GM12872 (cell line): ENCODE measurements at regions not wholly inside any gene's neighbourhood (a gene's known extent, or its start where the extent isn't known, plus 50 kb on each side); places are given as distances from the start of the nearest gene placed in this dataset.

ENCODE experiments used
- TF ChIP-seq, protein P1 (sequence below): IDR thresholded peaks from 3 replicates; pipeline ENCODE4 v1.5.1; 2011; ENCODE audit warnings: low read depth, mild to moderate bottlenecking, low read length, moderate library complexity; ENCODE audit not compliant: insufficient read depth

DNA sequence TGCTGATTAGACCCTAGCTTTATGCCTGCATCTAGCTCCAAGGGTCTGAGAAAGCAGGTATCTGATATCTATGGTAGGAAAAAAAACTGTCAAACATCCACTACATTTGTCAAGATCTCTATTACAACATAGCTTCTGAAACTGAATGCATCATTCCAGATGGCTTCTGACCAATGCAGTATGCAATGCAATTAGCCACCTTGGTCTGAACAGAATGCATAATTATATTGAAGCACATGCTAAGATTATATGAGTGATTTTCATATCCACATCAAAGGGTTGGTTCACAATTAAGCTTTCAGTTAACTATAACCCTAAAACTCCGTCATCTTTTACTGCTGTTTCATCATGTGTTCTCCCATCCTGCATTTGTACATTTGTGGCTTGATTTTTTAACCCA is 271.4 kb downstream of the POLR1F start:
- TF ChIP-seq, protein P1, sequence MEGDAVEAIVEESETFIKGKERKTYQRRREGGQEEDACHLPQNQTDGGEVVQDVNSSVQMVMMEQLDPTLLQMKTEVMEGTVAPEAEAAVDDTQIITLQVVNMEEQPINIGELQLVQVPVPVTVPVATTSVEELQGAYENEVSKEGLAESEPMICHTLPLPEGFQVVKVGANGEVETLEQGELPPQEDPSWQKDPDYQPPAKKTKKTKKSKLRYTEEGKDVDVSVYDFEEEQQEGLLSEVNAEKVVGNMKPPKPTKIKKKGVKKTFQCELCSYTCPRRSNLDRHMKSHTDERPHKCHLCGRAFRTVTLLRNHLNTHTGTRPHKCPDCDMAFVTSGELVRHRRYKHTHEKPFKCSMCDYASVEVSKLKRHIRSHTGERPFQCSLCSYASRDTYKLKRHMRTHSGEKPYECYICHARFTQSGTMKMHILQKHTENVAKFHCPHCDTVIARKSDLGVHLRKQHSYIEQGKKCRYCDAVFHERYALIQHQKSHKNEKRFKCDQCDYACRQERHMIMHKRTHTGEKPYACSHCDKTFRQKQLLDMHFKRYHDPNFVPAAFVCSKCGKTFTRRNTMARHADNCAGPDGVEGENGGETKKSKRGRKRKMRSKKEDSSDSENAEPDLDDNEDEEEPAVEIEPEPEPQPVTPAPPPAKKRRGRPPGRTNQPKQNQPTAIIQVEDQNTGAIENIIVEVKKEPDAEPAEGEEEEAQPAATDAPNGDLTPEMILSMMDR = no peak

DNA sequence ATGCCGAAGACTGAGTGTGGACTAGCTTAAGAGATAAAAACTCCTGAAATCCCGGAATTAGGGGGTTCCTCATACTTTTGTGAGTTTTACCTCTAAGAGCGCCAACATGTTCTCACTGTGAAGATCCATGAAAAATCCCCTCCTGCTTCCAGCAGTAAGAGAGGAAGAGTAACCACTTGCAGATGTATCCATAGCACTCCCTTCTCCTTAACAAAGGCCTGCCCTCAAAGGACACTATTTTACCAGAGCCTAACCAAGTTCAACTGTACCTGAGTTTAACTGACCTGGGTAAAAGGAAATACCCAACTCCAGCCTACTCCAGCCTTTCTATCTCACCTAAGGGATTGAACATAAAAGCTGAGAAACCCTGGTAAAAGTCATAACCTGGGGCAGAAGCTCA is 280.9 kb downstream of the POLR1F start:
- TF ChIP-seq, protein P1 = no peak

GRCh38 chr7:19421861-19422260 is 276.6 kb upstream of the FERD3L start:
- TF ChIP-seq, protein P1 = no peak

DNA sequence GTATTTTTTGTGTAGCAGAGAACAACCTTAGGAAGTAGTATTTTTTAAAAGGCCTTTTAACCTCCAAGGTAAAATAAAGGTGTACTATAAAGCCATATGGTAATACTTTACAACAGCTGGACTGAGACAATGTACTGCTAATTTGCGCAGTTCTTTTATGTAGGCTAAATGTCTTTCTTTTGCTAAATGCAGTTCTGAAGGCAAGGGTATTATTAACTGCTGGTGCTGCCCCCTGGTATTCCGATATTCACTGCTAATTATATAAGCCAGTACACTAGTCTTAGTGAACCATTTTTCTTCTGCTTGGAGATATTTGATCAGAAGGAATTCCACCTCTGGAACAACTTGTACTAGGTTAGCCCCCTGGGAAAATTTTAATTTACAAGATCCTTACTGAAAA is 272.0 kb upstream of the FERD3L start:
- TF ChIP-seq, protein P1 = no peak

DNA sequence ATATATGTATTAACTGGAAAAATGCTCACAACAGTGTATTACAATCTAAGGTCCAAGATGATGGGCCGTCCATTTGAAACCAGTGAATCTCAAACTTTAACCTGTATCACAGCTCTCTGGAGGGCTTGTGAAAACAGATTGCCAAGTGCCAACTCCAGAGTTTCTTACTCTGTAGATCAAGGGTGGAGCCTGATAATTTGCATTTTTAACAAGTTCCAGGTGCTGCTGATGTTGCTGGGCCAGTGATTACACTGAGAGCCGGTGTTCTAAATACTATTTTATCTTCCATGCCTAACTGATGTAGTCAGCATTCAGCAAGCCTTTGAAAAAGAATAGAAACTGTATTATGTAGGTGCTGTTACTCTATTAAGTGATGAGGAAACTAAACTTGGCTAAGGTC is 269.9 kb upstream of the FERD3L start:
- TF ChIP-seq, protein P1 = no peak

- TF ChIP-seq, protein P1 = no peak
Observed at GRCh38 chr7:19413443-19413965, 268.3 kb upstream of the FERD3L start.

DNA sequence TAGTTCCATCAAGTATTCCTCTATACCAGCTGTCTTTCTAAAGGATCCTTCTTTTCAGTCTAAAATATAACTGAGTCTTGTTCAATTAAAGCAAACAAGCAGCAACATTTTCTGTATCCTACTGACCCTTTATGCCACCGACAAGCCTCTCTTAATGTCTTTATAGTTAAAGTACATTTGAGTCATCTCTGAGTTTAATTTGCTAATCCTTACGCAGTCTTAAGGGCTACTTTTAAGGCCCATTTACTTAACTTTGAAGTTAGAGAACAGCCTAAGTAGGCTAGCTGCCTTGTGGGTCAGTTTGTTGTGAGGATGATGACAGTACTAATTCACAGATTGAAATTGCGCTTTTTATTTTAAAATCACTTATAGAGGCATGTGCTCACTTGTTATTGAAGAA is 265.5 kb upstream of the FERD3L start:
- TF ChIP-seq, protein P1 = no peak
